GM19240 (cell line): ENCODE measurements at regions not wholly inside any gene's neighbourhood (a gene's known extent, or its start where the extent isn't known, plus 50 kb on each side); places are given as distances from the start of the nearest gene placed in this dataset.

ENCODE experiments used
- DNase-seq: peaks from one replicate; pipeline ENCODE4 v3.0.0; 2011; ENCODE audit warnings: low spot score; ENCODE audit not compliant: insufficient read length

- no peak for DNase-seq
These were observed 494.3 kb downstream of the EPHA4 start for GRCh38 chr2:221077799-221078198.

GRCh38 chr2:221085341-221085900 is 486.7 kb downstream of the EPHA4 start:
- no peak for DNase-seq

- DNase-seq: no peak
These were observed 486.2 kb downstream of the EPHA4 start for GRCh38 chr2:221085936-221086335.

GRCh38 chr2:221087779-221088178 is 484.3 kb downstream of the EPHA4 start:
- DNase-seq: no peak

GRCh38 chr2:221088506-221088905 is 483.6 kb downstream of the EPHA4 start:
- no peak for DNase-seq

- no peak for DNase-seq
These were observed 476.7 kb downstream of the EPHA4 start for GRCh38 chr2:221095356-221095755.

- DNase-seq: no peak
These were observed 475.2 kb downstream of the EPHA4 start for GRCh38 chr2:221096706-221097567.

- no peak for DNase-seq
These were observed 474.6 kb downstream of the EPHA4 start for GRCh38 chr2:221097568-221097915.

GRCh38 chr2:221097949-221098348 is 474.2 kb downstream of the EPHA4 start:
- DNase-seq: no peak

- DNase-seq: no peak
These were observed 471.5 kb downstream of the EPHA4 start for GRCh38 chr2:221100467-221101089.

GRCh38 chr2:221102896-221103688 is 469.0 kb downstream of the EPHA4 start:
- DNase-seq: no peak

- DNase-seq: no peak
These were observed 468.2 kb downstream of the EPHA4 start for GRCh38 chr2:221103930-221104329.

GRCh38 chr2:221104361-221104811 is 467.7 kb downstream of the EPHA4 start:
- no peak for DNase-seq

- DNase-seq: no peak
These were observed 465.9 kb downstream of the EPHA4 start for GRCh38 chr2:221106241-221106640.

GRCh38 chr2:221107424-221107823 is 464.7 kb downstream of the EPHA4 start:
- no peak for DNase-seq

GRCh38 chr2:221109552-221109951 is 462.6 kb downstream of the EPHA4 start:
- no peak for DNase-seq

GRCh38 chr2:221111739-221112138 is 460.4 kb downstream of the EPHA4 start:
- no peak for DNase-seq

GRCh38 chr2:221112744-221113143 is 459.4 kb downstream of the EPHA4 start:
- no peak for DNase-seq

- no peak for DNase-seq
These were observed 456.2 kb downstream of the EPHA4 start for GRCh38 chr2:221115944-221116343.

GRCh38 chr2:221120643-221121042 is 451.5 kb downstream of the EPHA4 start:
- DNase-seq: no peak

GRCh38 chr2:221123396-221123795 is 448.7 kb downstream of the EPHA4 start:
- no peak for DNase-seq
